Ascending aorta (tissue), 2 donors: ENCODE measurements at regions not wholly inside any gene's neighbourhood (a gene's known extent, or its start where the extent isn't known, plus 50 kb on each side); places are given as distances from the start of the nearest gene placed in this dataset.

Experiments used
- DNase-seq, 2 donors: peaks; one replicate each; pipeline ENCODE4 v3.0.0-alpha.2; 2019; ENCODE audit warnings: low spot score in 2 of 2
- H3K27ac ChIP-seq, 2 donors: fragments of 200-600 bp; sonication (generic); one replicate each; pipeline ENCODE4 v1.5.1; 2016 to 2017; ENCODE audit warnings: mild to moderate bottlenecking in 1 of 2
- H3K27me3 ChIP-seq: fragments of 200-600 bp; sonication (generic); one replicate; pipeline ENCODE4 v1.5.1; 2017
- H3K36me3 ChIP-seq, 2 donors: fragments of 200-600 bp; sonication (generic); one replicate each; pipeline ENCODE4 v1.5.1; 2016
- H3K4me1 ChIP-seq, 2 donors: fragments of 200-600 bp; sonication (generic); one replicate each; pipeline ENCODE4 v1.5.1; 2016 to 2017; ENCODE audit warnings: mild to moderate bottlenecking in 1 of 2
- H3K4me3 ChIP-seq, 2 donors: fragments of 200-600 bp; sonication (generic); one replicate each; pipeline ENCODE4 v1.5.1; 2016 to 2017; ENCODE audit warnings: mild to moderate bottlenecking in 1 of 2
- H3K9me3 ChIP-seq, 2 donors: fragments of 200-600 bp; sonication (generic); one replicate each; pipeline ENCODE4 v1.5.1; 2016
- intact Hi-C: fragments of 100-400 bp; cut with DNase I; formaldehyde crosslinking; loops from one replicate; pipeline ENCODE4 v1.15.1; 2023
- TF ChIP-seq, protein P1 (sequence below), 3 experiments: fragments of 200-600 bp in 2 of 3; fragments of 450-650 bp in 1 of 3; sonication (generic) in 2 of 3; IDR thresholded peaks; one replicate each; pipeline ENCODE4 v1.5.1; 2016 to 2019; ENCODE audit warnings: antibody characterized with exemption in 3 of 3, mild to moderate bottlenecking in 1 of 3, moderate library complexity in 1 of 3

DNA sequence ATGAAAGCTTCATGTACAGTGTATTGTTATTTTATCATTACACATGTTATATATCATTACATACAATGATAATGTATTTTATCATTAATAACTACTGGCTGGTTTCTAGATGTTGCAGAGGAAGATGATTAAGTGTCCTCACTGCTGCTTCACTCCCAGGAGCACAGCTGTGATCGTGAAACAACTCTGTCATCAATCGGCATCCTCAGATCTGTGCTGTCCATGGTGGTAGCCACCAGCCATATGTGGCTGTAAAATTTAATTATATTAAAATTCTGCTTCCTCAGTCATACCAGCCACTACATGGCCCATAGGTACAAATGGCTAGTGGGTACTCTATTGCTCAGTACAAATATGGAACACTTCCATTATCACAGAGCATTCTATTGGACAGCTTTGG, 379.4 kb upstream of the CFAP20DC start:
- Histone ChIP-seq H3K4me3 (no peak overlapping the region), H3K4me1 (no peaks in the 10 kb centered on the region), H3K27me3 (no peaks in the 10 kb centered on the region), H3K36me3 (no peaks in the 10 kb centered on the region), H3K9me3 (no peaks in the 10 kb centered on the region), H3K27ac (no peak overlapping the region)
- no peak for DNase-seq
- intact Hi-C loops: no loop called here
- TF ChIP-seq, protein P1, sequence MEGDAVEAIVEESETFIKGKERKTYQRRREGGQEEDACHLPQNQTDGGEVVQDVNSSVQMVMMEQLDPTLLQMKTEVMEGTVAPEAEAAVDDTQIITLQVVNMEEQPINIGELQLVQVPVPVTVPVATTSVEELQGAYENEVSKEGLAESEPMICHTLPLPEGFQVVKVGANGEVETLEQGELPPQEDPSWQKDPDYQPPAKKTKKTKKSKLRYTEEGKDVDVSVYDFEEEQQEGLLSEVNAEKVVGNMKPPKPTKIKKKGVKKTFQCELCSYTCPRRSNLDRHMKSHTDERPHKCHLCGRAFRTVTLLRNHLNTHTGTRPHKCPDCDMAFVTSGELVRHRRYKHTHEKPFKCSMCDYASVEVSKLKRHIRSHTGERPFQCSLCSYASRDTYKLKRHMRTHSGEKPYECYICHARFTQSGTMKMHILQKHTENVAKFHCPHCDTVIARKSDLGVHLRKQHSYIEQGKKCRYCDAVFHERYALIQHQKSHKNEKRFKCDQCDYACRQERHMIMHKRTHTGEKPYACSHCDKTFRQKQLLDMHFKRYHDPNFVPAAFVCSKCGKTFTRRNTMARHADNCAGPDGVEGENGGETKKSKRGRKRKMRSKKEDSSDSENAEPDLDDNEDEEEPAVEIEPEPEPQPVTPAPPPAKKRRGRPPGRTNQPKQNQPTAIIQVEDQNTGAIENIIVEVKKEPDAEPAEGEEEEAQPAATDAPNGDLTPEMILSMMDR (IDR thresholded peaks at IDR 0.05): no peak

DNA sequence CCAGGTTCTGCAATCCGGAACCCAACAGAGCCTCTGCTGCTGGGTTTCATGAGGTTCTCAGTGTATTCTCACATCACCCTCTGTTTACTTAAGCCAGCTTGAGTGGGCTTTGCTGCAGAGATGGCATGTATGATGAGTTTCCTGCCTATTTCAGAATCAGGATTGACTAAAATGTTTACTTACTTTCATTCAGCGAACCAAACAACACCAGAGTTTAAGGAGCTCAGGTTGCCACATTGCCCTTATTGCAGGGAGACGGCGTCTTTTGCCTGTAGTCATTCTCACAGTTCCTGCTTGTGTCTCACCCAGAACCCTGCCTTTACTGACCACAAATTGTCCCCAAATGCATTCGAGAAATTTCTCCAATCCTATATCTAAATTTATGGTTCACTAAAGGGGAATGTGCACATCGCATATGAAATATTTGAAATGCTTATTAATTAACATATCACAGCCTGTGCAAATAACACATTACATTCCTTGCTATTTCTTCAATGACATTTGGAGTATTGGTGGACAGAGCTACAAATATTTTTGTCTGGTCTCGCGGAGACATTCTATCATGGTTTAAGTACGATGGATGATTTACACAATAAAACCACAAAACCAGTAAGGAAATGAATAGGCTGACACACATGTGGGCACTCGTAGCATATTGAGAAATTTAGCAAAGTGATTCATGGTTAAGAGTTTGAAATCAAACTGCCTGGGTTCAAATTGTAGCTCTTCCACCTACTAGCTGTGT, 377.2 kb upstream of the CFAP20DC start:
- no peaks in the 10 kb centered on the region for H3K36me3 ChIP-seq
- DNase-seq: no peak
- H3K4me3 ChIP-seq: no peak overlapping the region
- no peaks in the 10 kb centered on the region for H3K4me1 ChIP-seq
- intact Hi-C loops: no loop called here
- no peak overlapping the region for H3K27ac ChIP-seq
- H3K9me3 ChIP-seq: no peaks in the 10 kb centered on the region
- no peaks in the 10 kb centered on the region for H3K27me3 ChIP-seq
- TF ChIP-seq, protein P1 (IDR thresholded peaks at IDR 0.05): no peak

DNA sequence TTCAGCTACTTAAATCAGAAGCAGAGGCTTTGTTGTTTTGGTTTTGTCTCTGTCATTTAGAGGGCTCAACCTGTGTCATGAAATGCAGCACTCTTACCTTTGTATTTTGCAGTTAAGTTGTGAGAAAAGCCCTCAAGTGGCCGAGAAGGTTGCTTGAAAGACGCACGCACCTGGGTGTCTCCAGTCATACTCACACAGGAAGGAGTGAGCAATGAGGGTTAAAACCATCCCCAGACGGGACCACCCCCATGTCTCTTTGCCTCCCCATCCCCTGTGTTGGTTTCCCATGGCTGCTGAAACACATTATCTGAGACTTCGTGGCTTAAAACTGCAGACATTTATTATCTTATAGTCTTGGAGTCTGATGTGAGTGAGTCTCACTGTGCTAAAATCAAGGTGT, 376.1 kb upstream of the CFAP20DC start:
- intact Hi-C loops: no loop called here
- Histone ChIP-seq H3K36me3 (no peaks in the 10 kb centered on the region), H3K27me3 (no peaks in the 10 kb centered on the region), H3K9me3 (no peaks in the 10 kb centered on the region), H3K4me3 (no peak overlapping the region), H3K27ac (no peak overlapping the region), H3K4me1 (no peaks in the 10 kb centered on the region)
- DNase-seq: no peak
- TF ChIP-seq, protein P1 (IDR thresholded peaks at IDR 0.05): no peak

DNA sequence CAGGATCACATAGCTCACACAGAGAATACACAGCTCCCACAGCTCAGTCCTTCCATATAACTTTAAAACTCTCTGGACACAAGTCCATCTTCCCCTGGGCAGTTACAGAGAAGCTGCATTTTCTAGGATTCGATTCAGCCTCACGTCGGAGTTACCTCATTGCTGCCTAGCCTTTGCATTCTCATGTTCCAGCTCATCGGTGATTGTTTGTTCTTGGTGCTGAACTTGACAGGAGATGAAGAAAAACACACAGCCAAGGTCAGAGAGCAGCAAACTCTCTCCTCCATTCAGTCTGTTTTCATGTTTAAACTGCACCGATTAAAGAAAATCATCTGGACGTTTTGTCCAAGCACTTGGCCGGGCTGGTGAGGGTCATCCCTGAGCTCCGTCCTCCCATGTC, 375.5 kb upstream of the CFAP20DC start:
- no peak for DNase-seq
- intact Hi-C loops: no loop called here
- no peaks in the 10 kb centered on the region for H3K36me3 ChIP-seq
- H3K27ac ChIP-seq: no peak overlapping the region
- TF ChIP-seq, protein P1 (IDR thresholded peaks at IDR 0.05): no peak
- H3K9me3 ChIP-seq: no peaks in the 10 kb centered on the region
- H3K4me1 ChIP-seq: no peaks in the 10 kb centered on the region
- no peaks in the 10 kb centered on the region for H3K27me3 ChIP-seq
- H3K4me3 ChIP-seq: no peak overlapping the region

DNA sequence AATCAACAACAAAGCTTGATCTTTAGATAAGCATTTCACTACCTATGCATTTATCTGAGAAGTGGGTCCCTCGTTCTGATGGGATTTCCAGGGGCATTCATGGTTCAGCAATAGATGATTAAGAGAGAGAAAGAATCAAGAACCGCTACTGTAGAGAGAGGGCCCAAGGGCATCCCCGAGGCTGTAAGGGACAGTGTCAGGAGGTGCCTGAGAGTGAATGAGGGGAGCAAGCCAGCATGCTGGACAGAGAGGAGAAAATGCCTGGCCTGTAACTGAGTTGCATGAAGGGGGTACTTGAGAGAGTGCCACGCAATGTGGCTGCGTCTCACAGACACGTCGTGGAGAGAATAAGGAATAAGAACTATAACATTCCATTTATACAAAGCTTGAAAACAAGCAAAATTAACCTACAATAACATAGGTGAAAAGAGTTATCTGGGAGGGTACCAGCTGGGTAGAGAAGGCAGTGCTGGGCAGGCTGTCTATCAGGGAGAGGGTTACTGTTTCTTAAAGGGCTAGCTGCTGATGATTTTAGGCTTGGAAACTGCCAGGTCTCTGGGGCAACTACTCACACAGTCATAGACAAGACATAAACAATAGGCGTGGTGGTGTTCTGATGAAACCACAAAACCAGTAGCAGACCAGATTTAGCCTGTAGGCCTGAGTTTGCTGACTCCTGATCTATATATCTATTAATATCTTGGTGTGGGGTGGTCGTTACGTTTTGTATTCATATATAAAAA, 374.6 kb upstream of the CFAP20DC start:
- no peaks in the 10 kb centered on the region for H3K36me3 ChIP-seq
- no peak overlapping the region for H3K27ac ChIP-seq
- TF ChIP-seq, protein P1 (IDR thresholded peaks at IDR 0.05): no peak
- no peak for DNase-seq
- H3K27me3 ChIP-seq: no peaks in the 10 kb centered on the region
- H3K9me3 ChIP-seq: no peaks in the 10 kb centered on the region
- intact Hi-C loops: no loop called here
- no peak overlapping the region for H3K4me3 ChIP-seq
- H3K4me1 ChIP-seq: no peaks in the 10 kb centered on the region
